SIG-M5 treated with dmso at 0.1 percent for 504 hours (cell line): ENCODE measurements at regions not wholly inside any gene's neighbourhood (a gene's known extent, or its start where the extent isn't known, plus 50 kb on each side); places are given as distances from the start of the nearest gene placed in this dataset.
"Not testable (repeated sequence)": the region's sequence is repeated elsewhere in the genome, so short reads cannot be mapped to it uniquely, and the experiment has no call there.

Experiments used
- DNase-seq: peaks from one replicate; lab custom pipeline; 2025; ENCODE audit not compliant: unreplicated experiment; lab: John Stamatoyannopoulos, UW

- no peak for DNase-seq
Measured at GRCh38 chr5:33059081-33059480, 348.0 kb downstream of the NPR3 start.

GRCh38 chr5:33065131-33065530, 354.0 kb downstream of the NPR3 start:
- no peak for DNase-seq

- DNase-seq: no peak
Measured at GRCh38 chr5:33067291-33067690, 356.2 kb downstream of the NPR3 start.

DNA sequence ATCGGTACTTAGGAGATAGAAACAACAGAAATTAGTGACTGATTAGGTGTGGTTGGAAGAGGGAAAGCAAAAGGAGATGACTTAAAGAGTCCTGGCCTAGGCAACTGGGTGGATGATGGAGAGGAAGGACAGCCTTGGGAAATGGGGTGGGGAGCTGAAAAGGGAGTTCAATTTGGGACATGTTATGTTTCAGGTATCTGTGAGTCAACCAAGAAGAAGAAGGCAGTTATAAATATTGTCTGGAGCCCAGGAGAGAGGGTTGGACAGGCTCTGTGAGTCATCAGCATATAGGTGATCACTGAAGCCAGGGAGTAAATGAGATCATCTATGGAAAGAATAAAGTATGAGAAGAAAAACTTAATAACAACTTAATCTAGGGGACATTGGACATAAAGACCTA, 357.7 kb downstream of the NPR3 start:
- DNase-seq: no peak

GRCh38 chr5:33072296-33072695, 361.2 kb downstream of the NPR3 start:
- no peak for DNase-seq

DNA sequence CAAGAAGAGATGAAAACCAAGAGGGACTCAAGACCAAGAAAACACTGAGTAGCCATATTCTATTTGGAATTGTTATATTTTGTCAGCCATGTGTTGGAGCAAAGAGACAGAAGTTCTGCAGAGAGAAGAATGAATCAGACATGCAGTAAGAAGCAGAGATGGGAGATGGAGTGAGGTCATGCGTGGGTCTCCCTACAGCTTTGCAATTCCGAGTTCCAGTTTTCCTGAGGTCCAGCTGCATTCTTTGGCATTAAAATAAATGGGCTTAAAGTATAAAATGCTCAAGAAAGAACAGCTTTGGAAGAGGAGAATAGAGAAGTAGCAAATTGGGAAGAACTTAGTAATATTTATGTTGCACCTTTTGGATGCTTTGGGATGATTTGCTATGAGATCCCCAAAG, 361.6 kb downstream of the NPR3 start:
- no peak for DNase-seq

- DNase-seq: no peak
Measured at GRCh38 chr5:33073881-33074327, 362.8 kb downstream of the NPR3 start.

DNA sequence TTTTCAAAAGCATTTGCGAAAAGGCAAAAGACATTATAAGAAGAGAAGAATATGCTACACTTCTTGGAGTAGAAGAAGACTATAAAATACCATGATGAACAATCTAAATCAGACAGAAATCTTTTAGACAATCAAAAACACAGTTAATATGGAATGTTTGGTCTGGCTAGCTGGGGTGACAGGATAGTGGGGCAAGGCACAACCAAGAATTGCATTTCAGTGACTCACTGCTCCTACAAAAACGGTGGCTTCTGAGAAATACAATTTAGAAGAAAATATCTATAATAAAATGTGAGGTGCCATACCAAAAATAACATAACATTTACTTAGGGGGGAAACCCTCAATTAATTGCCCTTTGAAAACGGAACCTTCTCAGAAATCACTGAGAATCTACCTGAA, 363.4 kb downstream of the NPR3 start:
- no peak for DNase-seq

GRCh38 chr5:33075731-33076130, 364.6 kb downstream of the NPR3 start:
- no peak for DNase-seq

DNA sequence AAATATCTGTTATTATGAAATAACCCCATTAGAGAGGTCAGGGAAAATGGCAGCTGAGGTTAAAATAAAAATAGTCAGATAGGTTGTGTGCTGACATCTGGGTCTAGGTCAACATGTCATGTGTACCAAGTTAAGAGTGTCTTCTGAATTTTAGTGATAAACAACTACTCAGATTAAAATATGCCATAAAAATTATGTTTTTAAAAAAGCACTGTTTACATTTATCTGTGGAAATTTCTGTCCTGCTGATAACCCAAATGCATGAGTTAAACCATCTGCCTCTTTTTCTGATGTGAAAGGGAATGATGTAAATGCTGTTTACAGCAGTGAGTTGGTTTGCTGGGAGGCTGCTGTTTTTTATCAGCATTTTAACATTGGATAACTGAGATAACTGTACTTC, 361.2 kb upstream of the TARS1 start:
- no peak for DNase-seq

GRCh38 chr5:33080287-33080686, 360.5 kb upstream of the TARS1 start:
- no peak for DNase-seq

- DNase-seq: no peak
Measured at GRCh38 chr5:33088176-33088575, 352.6 kb upstream of the TARS1 start.

DNA sequence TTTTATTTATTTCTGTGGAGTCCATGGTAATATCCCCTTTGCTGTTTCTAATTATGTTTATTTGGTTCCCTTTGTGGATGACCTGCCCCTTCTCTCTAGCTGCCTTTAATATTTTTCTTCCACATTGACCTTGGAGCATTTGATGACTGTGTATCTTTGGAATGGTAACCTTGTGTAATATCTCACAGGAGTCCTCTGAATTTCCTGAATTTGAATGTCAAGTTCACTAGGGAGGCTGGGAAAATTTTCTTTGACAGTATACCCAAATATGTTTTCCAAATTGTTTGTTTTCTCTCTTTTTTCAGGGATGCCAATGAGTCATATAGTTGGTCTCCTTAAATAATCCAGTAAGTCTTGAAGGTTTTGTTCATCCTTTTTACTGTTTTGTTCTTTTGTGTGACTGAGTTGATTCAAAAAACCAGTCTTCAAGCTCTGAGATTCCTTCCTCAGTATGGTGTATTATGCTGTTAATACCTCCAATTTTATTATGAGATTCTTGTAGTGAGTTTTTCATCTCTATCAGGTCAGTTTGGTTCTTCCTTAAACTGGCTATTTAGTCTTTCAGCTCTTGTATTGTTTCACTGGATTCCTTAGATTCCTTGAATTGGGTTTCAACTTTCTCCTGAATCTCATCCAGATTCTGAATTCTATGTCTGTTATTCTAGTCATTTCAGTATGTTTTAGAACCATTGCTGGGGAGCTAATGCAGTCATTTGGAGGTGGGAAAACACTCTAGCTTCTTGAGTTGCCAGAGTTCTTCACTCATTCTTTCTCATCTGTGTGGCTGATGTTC, 349.0 kb upstream of the TARS1 start:
- no peak for DNase-seq

- no peak for DNase-seq
Measured at GRCh38 chr5:33092719-33093118, 348.0 kb upstream of the TARS1 start.

DNA sequence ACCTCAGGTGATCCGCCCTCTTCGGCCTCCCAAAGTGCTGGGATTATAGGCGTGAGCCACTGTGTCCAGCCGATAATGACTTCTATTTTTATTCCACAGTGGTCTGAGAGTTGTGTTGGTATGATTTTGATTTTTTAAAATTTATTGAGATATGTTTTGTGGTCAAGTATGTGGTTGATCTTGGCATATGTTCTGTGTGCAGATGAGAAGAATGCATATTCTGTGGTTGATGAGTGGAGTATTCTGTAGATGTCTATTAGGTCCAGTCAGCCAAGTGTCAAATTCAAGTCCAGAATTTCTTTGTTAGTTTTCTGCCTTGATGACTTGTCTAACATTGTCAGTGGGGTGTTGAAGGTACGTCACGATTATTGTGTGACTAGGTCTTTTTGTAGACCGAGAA, 338.2 kb upstream of the TARS1 start:
- DNase-seq: no peak

DNA sequence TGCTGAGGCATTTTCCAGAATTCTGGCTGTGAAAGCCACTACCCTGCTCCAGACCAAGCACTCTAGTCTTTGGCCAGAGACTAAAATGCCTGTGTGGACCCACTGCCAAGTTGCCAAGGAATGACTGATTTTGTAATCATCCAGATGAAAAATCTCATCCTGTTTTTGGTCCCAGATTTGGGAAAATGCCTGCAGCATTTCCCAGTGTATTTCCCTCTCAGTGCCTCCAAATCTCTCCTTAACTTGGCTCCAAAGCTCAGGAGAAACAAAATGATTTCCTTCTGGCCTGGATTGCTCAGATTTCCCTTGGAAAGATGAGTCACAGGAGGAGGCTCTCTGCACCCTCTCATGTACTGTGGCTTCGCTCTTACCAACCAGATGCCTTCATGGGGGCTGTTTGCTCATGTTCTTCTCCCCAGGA, 335.2 kb upstream of the TARS1 start:
- DNase-seq: no peak

DNA sequence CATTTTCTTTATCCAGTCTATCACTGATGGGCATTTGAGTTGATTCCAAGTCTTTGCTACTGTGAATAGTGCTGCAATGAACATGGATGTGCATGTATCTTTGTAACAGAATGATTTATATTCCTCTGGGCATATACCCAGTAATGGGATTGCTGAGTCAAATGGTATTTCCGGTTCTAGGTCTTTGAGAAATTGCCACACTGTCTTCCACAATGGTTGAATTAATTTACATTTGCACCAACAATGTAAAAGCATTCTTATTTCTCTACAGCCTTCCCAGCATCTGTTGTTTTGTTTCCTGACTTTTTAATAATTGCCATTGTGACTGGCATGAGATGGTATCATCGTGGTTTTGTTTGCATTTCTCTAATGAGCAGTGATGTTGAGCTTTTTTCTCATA, 330.3 kb upstream of the TARS1 start:
- DNase-seq: not testable (repeated sequence)

- DNase-seq: no peak
Measured at GRCh38 chr5:33114361-33114760, 326.4 kb upstream of the TARS1 start.

DNA sequence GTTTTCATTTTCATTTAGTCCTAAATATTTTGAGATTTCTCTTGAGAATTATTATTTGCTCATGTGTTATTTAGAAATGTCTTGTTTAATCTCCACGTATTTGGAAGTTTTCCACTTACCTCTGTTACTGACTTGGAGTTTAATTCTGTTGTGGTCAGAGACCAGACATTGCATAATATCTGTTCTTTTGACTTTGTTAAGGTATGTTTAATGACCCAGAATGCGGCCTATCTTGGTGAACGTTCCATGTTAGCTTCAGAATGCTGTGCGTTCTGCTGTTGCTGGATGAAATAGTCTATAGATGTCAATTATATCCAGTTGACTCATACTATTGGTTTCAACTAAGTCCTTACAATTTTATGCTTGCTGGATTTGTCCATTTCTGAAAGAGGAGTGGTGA, 325.3 kb upstream of the TARS1 start:
- DNase-seq: no peak

DNA sequence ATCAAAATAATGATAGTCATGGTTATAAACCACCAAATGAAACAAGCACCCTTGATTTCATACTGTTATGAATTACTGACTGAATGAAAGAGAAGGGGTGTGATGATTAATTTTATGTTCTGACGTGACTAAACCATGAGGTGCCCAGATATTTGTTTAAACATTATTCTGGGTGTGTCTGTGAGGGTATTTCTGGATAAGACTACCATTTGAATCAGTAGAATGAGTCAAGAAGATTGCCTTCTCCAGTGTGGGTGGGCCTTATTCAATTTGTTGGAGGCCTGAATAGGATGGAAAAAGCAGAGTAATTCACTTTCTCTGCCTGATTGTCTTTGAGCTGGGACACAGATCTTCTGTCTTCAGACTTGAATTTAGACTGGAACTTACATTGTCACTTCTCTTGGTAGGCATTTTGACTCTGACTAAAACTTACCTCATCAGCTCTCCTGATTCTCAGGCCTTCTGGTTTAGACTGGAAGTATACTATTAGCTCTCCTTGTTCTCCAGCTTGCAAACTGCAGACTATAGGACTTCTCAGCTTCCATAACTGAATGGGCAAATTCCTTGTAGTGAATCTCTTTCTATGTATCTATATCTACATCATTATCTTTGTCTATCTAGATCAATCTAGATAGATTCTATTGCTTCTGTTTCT, 321.9 kb upstream of the TARS1 start:
- DNase-seq: no peak

DNA sequence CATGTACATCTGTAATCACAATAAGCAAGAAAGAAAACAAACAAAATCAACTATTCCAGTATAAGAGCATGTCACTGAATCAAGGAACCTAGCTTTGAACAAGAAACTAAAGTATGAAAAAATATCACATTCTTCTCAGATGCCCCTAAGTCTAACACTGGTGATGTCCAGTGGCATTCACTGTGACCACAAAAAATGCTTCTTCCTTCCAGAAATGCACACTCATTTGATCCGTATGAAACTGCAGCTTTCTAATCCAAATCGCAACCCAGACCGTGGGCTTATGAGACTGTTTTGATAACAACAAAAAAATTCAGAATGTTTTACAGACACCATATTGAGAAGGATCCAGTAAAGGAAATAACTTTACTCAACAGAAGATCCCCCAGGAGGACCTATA, 320.1 kb upstream of the TARS1 start:
- DNase-seq: no peak

- peak; percentile 67 for DNase-seq
Measured at GRCh38 chr5:33129309-33129708, 311.5 kb upstream of the TARS1 start.

- no peak for DNase-seq
Measured at GRCh38 chr5:33136785-33137184, 304.0 kb upstream of the TARS1 start.
